ENCODE measurements at regions not wholly inside any gene's neighbourhood (a gene's known extent, or its start where the extent isn't known, plus 50 kb on each side); places are given as distances from the start of the nearest gene placed in this dataset.
"Not testable (repeated sequence)": the region's sequence is repeated elsewhere in the genome, so short reads cannot be mapped to it uniquely, and the experiment has no call there.

DNA sequence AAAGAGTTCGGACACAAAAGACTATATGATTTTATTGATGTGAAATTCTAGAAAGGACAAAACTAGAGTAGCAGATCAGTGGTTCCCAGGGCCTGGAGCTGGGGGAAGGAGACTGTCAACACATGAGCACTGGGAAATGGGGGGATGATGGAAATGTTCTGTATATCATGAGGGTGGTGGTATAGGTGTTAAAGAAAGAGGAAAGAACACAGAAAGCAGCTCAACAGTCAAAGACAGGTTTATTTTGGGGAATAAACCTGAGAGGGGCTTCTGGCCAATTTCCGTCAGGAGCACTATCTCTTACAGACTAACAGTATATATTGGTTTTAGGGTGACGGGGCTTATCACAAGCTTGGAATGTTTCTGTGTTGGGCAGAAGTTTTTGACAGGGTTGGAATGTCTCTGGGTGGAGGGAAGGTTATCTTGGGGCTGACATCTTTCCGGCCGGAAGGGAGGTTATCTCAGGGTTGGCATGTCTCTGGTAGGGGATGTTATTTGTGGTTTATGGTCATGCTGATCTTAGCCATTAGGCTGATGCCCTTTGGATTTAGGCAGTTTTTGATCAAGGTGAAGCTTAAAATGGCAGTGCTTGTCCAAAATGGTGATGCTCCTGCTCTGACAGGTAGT, 254.6 kb upstream of the NRP1 start:
- in situ Hi-C loops (cut with HindIII; ENCODE audit: low pct_unique_long_range_greater_than_20kb, low sequenced_read_pairs) = no loop called here
- no peak for DNase-seq (ENCODE audit: low read depth)

DNA sequence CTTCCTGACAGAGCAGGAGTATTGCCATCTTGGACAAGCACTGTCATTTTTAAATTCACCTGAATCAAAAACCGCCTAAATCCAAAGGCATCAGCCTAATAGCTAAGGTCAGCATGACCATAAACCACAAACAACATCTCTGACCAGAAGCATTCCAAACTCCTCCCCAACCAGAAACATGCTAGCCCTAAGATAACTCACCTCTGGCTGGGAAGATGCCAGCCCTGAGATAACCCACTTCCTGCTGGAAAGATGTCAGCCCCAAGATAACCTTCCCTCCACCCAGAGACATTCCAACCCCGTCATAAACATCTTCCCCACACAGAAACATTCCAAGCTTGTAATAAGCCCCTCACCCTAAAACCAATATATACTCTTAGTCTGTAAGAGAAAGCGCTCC, 250.1 kb upstream of the NRP1 start:
- DNase-seq (ENCODE audit: low read depth); in situ Hi-C loops (cut with HindIII; ENCODE audit: low pct_unique_long_range_greater_than_20kb, low sequenced_read_pairs): not testable (repeated sequence)

DNA sequence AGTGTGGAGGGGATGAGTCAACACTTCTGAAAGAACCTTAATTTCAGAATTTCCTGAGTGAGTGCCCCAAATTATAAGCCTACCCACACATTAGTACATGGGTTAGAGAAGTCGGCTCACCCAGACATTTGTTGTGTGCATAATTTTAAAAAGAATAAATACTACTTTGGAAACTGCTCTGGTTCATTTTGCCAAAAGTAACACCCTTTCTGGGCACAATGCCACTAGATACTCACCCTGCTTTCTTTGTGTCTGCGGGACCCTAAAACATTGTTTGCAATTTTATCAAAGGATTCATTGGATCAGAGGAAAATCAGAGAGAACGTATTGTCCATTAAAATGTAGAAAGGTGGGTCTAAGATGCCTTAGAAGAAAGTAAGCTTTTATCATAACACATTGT, 245.5 kb upstream of the NRP1 start:
- in situ Hi-C loops (cut with HindIII; ENCODE audit: low pct_unique_long_range_greater_than_20kb, low sequenced_read_pairs) = no loop called here

DNA sequence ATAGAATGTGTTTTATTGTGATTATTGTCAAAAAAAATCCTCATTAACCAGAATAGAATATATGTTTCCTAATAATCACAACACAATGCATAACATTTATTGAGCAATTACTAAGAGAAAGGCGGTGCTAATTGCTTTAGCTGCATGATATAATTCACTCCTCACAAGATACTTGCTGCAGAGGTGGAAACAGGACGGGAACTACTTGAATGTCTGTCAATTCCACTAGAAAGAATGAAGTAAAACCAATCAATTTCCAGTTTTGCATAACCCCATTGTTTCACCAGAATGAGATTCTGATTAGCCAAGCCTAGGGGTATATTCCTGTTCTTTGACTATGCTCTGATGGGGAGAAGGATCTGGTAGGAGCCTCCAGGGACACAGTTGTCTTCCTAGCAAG, 239.1 kb upstream of the NRP1 start:
- no peak for DNase-seq (ENCODE audit: low read depth)
- in situ Hi-C loops (cut with HindIII; ENCODE audit: low pct_unique_long_range_greater_than_20kb, low sequenced_read_pairs) = no loop called here

More for the DNA sequence above, 245.5 kb upstream of the NRP1 start:
- no peak for DNase-seq (ENCODE audit: low read depth)

DNA sequence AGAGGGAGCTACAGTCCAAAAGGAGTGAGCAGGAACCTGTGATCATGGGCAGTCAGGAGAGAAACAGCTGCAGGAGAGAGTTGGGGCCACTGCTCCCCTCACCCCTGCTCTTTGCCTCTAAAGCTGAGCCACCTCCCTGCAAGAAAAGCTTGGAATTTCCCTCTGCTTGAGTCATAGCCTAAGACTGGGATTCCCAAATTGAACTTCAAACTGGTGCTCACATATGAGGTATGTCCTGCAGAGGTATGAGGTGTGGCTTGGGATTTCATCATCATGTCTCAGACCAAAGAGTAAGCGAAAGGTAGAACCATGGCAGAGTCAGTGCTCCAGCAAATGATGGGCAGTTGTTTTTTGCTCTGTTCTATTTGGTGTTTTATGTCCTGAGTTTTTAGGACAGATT, 237.1 kb upstream of the NRP1 start:
- in situ Hi-C loops (cut with HindIII; ENCODE audit: low pct_unique_long_range_greater_than_20kb, low sequenced_read_pairs) = no loop called here
- peak; percentile 6 for DNase-seq (ENCODE audit: low read depth)

DNA sequence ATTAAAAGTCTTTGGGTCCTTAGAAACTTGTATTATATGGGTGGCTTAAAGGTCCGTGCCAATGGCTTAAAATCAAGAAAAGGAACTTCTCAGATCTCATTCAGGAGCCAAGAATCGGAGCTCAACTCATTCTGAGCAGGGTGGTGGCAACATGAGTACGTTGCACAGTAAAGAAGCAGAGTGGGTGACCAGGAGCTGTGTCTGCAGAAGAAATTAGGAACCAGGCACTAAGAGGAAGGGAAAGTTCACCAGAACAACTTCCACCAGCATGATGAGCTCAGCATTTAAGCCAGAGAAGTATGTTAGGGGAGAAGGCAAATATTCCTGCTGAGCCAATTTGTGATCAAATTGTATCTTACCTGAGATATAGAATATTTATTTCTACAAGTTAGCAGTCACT, 236.0 kb upstream of the NRP1 start:
- in situ Hi-C loops (cut with HindIII; ENCODE audit: low pct_unique_long_range_greater_than_20kb, low sequenced_read_pairs) = no loop called here
- no peak for DNase-seq (ENCODE audit: low read depth)

DNA sequence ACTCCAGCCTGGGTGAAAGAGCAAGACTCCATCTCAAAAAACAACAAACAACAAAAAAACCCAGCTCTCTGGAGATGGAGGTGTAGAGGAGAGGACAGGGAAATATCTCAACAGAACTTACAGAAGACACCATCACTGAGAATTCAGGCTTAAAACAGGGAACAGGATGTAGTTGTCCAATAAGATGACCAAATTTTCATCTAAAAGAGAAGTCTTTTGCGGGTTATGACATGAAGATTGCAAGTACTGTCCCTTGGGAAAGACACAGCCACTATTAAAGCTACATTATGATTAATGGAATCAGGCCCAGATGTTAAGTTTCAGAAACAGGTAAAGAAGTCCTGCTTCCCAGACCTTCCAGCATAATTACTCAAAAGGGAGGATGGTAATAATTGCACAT, 235.2 kb upstream of the NRP1 start:
- DNase-seq (ENCODE audit: low read depth) = no peak
- in situ Hi-C loops (cut with HindIII; ENCODE audit: low pct_unique_long_range_greater_than_20kb, low sequenced_read_pairs) = no loop called here

DNA sequence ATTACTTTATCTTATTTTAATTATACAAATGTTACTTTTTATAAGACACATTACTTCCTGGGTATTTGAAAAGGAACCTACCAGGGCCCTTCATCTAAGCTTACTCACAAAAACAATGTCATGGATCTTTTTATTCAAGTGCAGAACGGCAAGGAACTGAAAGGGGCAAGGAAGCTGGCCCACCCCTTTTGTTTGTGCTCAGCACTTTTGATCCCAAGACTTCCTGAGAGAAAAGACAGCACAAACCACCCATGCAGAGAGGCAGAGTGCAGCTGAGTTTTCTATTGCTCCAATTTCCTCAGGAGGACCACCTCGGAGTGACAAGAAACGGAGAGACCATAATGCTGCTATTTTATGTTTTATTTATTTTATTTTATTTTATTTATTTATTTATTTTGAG, 232.0 kb upstream of the NRP1 start:
- in situ Hi-C loops (cut with HindIII; ENCODE audit: low pct_unique_long_range_greater_than_20kb, low sequenced_read_pairs) = no loop called here

DNA sequence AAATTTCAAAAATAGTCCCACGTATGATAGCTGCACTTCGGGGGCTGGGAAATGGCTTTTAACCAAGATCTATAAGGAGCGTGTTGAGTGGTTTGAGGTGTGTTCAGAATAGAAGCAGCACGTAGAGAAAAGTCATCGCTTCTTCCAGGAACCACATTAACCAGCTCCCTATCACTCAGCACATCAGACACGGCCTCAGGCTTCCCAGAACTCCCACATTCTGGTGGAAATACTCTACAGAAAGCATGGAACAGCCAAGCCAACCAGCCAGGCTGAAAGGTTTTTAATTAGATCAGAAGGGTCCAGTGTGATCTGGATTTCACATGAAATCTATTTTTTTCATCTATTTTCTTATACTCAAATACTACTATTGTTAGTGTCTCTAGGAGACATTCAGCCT, 231.5 kb upstream of the NRP1 start:
- no peak for DNase-seq (ENCODE audit: low read depth)
- in situ Hi-C loops (cut with HindIII; ENCODE audit: low pct_unique_long_range_greater_than_20kb, low sequenced_read_pairs) = no loop called here

More for the DNA sequence above, 232.0 kb upstream of the NRP1 start:
- DNase-seq (ENCODE audit: low read depth) = no peak

DNA sequence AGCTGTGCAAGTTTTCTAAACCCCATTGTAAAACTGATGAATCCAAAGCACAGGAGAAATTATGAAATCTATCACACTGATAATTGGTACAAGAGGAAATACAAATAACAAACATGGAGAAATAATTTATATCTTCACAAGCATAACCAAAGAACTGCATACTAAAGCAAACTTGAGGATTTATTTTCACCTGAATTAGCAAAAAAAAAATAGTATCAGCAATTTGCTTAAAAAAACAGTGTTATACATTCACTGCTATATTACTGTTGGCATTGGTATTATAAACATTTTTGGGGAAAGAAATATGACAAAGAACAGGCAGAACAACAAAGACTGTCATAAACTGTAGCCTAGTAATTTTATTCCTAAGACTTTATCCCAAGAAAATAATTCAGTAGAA, 230.8 kb upstream of the NRP1 start:
- DNase-seq (ENCODE audit: low read depth) = no peak
- in situ Hi-C loops (cut with HindIII; ENCODE audit: low pct_unique_long_range_greater_than_20kb, low sequenced_read_pairs) = no loop called here

DNA sequence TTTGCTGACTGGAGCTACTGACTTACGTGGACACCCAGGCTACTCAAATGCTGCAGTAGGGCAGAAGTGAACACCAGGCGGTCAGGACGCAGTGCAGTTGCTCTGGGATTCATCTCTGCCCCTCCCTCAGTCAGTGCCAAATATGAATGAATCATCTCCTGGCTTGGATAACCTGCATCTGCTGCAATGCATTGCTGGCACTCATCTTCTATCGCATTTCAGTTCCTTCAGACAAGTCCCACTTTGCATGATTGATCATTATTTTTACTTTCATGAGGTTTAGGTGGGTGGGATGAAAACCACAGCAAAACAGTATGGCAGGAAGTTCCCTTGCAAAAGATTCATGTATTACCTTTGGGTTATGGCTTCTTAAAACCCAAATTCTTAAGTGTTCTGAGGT, 224.6 kb upstream of the NRP1 start:
- DNase-seq (ENCODE audit: low read depth) = no peak

DNA sequence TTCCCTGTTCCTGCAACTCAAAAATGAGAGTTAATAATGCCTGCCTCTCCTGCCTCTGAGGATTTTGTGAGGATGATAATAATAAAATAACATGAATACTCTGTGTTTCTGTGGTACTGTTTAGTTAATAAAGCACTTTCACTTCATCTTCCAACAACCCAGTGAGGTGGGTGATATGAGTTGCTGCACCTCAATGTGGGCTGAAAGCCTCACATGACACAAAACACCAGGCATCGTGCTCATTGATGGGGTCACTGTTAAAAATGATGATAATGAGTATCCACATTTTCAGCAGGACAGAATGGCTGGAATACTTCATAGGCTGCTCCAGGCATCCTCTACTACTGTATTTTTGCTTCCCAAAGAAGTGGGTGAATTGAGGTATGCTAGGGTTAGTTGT, 222.8 kb upstream of the NRP1 start:
- no peak for DNase-seq (ENCODE audit: low read depth)
- in situ Hi-C loops (cut with HindIII; ENCODE audit: low pct_unique_long_range_greater_than_20kb, low sequenced_read_pairs) = no loop called here

More for the DNA sequence above, 224.6 kb upstream of the NRP1 start:
- in situ Hi-C loops (cut with HindIII; ENCODE audit: low pct_unique_long_range_greater_than_20kb, low sequenced_read_pairs) = no loop called here

DNA sequence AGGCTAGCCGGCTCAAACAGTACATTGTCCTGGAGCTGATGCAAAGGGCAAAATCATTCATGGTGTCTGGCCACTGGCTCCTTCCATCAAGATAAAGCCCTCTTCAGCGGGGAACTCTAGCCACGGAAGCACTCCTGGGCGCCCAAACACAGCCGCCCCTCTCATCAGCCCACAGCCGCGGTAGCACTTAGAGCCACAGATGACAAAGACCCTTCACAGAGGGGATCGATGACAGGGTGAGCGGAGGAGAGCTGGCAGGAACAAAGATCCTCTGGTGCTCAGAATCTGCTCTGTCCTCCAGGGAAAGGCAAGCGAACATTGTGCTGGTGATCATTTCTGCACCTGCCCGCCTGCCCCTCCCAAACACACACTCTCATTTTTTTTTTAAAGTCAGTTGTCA, 222.2 kb upstream of the NRP1 start:
- in situ Hi-C loops (cut with HindIII; ENCODE audit: low pct_unique_long_range_greater_than_20kb, low sequenced_read_pairs) = no loop called here
- no peak for DNase-seq (ENCODE audit: low read depth)

DNA sequence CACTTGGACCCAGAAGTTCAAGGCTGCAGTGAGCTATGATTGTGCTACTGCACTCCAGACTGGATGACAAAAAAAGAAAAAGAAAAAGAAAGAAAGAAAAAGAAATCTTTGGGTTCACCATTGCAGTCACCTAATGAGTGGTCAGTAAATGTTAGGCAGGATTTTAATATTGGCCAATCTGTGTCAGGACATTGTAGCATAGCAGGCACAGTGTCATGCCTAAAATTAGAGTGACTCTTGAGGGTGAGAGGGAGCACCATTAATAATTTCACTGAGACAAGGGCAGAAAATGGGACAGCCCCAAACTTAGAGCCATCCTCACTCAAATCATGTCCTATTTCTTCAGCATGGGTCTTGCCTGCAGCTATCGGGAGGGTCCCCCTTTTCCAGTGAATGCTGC, 221.6 kb upstream of the NRP1 start:
- in situ Hi-C loops (cut with HindIII; ENCODE audit: low pct_unique_long_range_greater_than_20kb, low sequenced_read_pairs) = no loop called here
- no peak for DNase-seq (ENCODE audit: low read depth)

DNA sequence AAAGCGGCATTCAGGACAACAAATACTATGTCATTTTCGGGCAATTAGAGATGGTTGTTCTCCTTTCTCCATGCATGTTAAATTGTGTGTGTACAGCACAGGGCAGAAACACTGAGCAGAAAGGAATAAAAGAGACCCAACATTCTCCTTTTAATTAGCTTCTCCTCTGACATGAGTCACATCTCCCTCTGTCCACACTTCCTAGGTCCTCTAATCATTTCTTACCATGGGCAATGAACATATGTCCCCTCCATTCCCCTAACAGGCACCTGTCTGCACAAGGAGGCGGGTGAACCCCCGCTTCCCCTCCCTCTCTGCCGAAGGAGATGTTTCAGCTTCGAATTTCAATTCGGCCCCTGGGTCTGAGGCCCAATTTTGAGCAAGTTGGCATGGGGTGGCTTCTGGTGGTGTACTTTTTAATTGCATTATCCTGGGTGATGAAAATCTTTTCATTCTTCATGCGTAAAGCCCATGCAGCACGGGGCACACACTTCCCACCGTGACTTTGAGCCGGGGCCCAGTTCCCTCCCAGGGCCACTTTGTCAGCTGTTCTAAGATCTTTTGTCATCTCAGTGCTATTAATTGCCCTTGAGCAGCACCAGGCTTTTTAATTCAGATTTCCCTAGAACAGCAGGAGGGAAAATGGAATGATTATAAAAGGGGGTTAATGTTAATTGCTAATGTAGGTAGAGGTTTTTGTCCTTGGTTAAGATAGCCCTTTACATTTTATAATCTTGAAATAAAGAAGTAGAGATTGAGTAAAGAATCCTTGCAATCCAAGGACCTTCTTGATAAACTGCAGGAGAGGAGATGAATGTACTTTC, 219.5 kb upstream of the NRP1 start:
- in situ Hi-C loops (cut with HindIII; ENCODE audit: low pct_unique_long_range_greater_than_20kb, low sequenced_read_pairs) = no loop called here
- no peak for DNase-seq (ENCODE audit: low read depth)

DNA sequence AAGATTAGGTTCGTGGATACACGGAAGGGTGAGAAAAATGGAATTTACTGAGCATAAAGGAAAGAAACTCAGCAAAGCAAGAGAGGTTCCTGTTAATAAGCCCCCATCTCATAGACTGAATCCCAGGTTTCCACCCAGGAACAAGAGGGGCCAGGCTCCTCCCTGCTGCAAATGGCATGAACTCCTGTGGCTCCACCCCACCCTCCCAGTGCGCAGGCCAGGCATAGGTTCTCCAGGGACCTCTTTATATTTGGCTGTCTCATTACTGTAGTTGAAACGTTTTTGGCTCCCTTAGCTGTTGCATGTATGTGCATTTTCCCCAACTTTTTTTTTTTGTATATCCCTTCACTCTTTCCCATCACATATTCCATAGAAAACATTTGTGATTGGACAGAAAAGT, 217.8 kb upstream of the NRP1 start:
- DNase-seq (ENCODE audit: low read depth) = no peak

DNA sequence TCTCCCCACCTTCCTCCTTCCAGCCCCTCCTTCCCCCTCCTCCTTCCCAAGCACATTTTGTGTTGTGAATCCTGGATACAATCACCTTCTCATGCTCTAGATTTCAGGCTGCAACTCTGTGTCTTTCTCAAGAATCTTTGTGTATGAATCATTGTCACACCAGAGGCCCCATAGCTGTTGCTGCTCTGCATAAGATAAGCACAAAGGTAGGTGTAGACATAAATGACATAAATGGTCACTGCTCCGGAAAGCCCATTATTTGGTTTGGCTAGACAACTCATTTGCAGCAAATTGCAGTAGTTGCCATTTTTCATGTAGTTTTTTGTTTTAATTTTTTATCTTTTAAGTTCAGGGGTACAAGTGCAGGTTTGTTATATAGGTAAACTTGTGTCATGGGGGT, 216.3 kb upstream of the NRP1 start:
- no peak for DNase-seq (ENCODE audit: low read depth)
- in situ Hi-C loops (cut with HindIII; ENCODE audit: low pct_unique_long_range_greater_than_20kb, low sequenced_read_pairs) = no loop called here

More for the DNA sequence above, 217.8 kb upstream of the NRP1 start:
- in situ Hi-C loops (cut with HindIII; ENCODE audit: low pct_unique_long_range_greater_than_20kb, low sequenced_read_pairs) = no loop called here

DNA sequence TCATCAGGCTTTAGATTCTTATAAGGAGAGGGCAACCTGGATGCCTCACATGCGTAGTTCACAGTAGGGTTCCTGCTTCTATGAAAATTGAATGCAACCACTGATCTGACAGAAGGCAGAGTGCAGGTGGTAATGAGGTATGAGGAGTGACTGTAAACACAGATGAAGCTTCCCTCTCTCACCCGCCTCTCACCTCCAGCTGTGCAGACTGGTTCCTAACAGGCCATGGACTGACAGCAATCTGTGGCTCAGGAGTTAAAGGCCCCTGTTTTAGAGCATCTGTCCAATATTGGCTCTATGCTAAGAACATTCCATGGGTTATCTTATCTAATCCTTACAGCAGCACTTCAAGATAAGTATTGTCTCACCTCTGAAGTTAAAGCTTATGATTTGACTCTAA, 213.5 kb upstream of the NRP1 start:
- DNase-seq (ENCODE audit: low read depth) = no peak
- in situ Hi-C loops (cut with HindIII; ENCODE audit: low pct_unique_long_range_greater_than_20kb, low sequenced_read_pairs) = no loop called here

DNA sequence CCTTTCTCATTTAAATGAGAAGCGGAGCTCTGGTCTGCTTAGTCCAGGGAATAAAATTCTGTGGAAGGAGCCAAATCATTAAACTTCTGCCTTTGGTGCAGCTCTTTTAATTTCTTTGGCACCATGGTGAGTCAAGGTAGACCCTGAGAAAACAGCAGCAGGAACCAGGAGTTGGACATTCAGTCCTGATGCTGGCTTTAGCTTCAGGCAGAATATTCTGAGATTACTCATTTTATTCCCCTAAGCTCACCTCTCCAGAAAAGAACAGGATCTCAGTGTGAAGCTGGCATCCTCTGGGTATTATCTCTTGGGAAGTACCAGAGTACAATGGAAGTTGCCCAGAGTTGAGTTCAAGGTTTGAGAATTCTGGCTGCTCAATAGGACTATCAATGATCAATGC, 211.6 kb upstream of the NRP1 start:
- in situ Hi-C loops (cut with HindIII; ENCODE audit: low pct_unique_long_range_greater_than_20kb, low sequenced_read_pairs) = no loop called here
- DNase-seq (ENCODE audit: low read depth) = no peak

Measured in Caki2 (cell line).